Right hindlimb (tissue), 1 donor: ENCODE measurements at regions not wholly inside any gene's neighbourhood (a gene's known extent, or its start where the extent isn't known, plus 50 kb on each side); places are given as distances from the start of the nearest gene placed in this dataset.
"Not testable (repeated sequence)": the region's sequence is repeated elsewhere in the genome, so short reads cannot be mapped to it uniquely, and the experiment has no call there.

Experiments
- DNase-seq: peaks from one replicate; pipeline ENCODE4 v3.0.0-alpha.2; 2018

DNA sequence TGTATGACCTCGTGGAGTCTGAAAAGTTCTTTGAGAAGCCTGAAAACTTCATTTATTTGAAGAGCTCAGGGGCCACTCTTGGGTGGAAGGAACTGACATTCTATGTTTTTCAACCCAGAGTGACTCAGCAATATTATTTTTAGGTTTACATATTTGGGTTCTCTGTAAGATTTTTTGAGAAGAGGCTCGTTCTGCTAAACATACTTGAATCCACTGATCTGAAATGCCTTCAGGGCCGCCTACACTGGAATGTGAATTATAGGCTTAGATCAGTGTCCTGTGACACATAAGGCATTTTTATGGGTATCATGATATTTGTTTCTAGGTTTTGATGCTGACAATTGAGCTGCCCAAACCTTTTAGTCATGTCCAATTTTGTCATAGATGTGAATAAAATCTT is 86.2 kb downstream of the PSAT1 start:
- DNase-seq: no peak

DNA sequence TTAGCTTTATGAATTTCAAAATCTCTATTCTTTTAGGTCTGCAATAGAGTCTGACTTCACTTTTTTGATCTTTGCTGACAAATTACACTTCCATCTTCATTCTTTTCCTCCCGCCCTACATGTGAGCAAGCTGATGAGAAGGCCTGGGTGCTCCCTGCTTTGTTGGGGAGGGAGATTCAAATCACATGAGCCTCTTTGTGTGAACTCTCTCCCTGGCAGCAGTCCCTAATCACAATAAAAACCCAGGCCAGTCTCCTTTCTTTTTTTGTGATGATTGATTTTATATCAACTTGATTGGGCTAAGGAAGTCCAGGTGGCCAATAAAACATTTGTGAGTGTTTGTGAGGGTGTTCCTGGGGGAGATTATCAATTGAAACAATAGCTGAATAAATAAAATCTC is 89.4 kb downstream of the PSAT1 start:
- no peak for DNase-seq

DNA sequence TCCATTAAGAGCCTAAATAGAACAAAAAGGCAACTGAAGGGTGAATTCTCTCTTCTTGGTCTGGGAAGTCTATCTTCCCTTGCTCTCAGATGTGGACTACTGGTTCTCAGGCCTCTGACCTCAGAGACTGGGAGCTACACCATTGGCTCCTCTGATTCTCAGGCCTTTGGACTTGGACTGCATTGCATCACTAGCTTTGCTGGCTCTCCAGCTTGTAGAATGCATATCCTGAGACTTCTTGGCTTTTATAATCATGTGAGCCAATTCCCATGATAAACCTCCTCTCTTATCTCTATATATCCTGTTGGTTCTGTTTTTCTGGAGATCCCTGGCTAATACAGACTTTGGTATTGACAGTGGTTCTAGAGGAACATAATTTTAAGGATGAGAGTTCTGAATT is 89.8 kb downstream of the PSAT1 start:
- no peak for DNase-seq

DNA sequence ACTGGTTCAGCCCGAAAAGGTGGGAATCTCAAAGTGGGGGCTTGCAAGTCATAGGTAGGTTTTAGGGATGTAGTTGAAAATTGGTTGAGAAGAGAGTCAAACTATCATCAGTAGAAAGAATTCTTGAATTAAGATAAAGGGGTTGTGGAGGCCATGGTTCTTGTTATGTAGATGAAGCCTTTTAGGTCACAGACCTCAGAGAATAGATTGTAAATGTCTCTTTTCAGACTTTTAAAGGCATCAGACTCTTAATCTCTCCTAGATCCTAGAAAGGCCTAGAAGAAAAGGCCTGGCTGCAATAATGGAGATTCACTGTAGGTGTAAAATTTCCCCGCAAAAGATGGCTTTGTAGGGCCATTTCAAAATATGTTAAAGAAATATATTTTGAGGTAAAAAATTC is 96.4 kb downstream of the PSAT1 start:
- no peak for DNase-seq

DNA sequence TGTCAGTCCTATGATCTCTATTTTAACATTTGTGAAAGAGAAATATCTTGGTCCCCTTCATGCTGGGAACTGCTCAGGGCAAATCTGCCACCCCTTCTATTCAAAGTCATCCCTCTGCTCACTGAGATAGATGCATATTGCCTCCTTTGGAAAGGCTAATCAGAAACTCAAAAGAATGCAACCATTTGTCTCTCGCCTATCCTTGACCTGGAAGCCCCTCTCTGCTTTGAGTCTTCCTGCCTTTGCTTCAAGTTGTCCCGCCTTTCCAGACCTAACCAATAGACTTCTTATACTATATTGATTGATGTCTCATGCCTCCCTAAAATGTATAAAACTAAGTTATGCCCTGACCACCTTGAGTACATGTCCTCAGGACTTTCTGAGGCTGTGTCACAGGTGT is 97.0 kb downstream of the PSAT1 start:
- DNase-seq: no peak

DNA sequence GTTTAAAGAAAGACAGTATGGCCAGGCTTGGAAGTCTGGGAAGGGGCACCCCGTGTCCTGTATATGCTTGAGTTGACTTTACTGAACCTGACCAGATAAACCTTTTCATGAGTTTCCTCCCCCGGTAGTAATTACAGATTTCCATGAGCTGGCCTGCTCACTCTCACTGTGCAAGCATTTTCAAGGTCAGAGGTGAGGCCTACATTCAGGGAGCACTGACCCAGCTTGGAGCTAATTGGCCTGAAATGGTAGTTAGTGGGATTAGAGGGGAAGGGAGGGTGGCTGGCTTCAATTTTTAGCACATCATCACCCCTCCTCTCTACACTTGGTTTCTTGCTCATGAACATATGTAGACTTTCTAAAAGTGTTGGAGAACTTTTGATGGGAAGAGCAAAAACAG is 99.2 kb downstream of the PSAT1 start:
- DNase-seq: no peak

DNA sequence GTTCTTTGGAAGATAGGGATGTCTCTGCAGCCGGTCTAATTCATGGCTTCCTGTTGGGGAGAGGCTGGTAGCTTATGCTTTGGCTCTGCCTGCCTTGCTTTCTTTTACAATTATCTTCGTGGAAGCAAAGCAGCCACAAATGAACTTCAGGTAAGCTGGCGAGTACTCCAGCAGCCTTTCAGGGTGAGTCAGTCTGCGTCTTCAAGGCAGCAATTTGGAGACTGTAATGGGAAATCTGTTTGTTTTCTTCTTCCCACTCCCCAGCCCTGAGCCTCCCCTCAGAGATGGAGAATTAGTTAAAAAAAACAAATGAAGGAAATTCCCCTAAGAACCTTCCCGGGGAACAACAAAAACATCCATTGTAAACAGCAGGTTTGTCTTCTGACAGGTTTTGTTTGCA is 100.1 kb downstream of the PSAT1 start:
- no peak for DNase-seq

DNA sequence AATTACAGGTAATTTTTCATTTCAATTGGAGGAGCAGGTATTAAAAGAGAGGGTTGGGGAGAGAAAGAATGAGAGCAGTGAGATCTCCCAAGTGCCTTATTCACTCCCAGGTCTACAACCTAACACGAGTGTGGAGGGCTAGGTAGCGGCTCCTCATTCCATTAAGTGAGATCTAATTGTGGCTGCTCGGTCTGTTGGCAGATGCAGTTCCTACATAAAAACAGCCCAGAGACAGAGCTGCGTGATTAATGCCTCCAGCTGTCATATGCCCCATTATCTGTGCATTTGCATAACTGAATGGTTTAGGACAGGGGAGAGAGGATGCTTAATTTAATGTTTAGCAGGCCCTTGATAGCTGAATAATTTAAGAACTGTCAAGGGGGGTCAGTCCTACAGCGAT is 100.5 kb downstream of the PSAT1 start:
- DNase-seq: no peak

DNA sequence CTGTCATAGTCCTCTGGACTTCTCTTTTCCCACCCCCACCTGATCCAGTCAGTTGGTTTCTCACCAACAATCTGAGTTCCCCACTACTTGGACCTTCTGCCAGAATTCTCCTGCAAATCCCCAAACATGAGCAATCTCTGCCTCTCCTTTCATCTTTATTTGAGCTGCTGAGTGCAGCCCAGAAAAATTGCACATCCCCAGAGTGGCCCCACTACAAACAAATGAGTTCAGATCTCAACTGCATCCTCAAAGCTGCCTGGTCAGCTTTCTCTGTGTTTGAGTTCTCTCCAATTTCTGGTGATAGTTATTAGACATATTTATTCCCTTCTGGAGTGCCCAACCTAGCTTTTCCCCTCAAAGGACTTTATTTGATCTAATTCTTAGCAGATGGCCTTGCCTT is 102.2 kb downstream of the PSAT1 start:
- DNase-seq: no peak

DNA sequence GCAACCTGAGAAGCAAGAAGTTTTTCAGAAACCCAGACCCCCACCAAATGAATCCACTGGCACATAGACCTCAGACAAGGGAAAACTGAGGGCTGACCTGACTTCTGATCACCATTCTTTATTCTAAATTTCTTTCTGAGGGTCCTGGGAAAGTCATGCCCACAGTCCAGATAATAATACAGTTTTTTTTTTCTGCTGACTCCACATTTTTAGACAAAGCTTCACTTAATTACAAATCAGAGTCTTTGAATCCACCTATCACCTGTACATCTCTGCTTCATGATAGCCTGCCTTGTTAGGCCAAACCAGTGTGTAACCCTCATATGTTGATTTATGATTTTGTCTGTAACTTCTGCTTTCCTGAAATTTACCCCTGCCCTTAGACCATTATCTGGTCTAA is 103.6 kb downstream of the PSAT1 start:
- DNase-seq: no peak

DNA sequence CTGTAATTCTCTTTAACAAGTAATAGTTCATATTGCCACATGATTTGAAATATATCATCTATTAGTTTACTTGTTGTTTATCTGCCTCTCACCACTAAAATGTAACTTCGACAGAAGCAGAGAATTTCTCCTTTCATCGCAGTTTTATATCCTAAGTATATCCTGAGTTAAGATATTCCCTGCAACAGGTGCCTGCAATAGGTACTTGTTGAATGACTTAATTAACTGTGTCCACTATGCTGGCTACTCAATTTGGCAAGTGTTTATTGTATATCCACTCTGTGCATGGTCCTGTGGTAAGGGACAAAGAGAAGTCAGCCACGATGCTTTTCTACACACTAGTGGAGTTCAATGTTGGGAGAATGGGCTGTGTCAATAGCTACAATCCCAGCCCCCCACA is 108.5 kb downstream of the PSAT1 start:
- DNase-seq: no peak

DNA sequence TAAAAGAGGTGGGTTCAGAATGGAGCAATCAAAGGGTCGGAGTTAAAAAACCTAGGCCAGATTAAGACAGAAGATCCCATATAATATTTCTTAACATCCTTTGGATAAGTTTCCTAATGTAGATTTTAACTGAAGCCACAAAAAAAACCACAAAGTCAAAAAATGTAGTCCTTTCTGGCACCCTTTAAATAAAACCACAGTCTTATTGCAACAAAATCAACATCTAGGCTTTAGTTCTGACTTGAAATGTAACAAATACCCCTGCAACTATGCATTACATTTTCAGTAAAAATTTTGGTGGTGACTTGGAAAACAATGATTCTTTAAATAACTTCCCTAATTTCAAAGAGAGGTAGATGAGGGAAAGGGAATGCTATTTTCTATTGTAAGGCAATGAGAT is 109.2 kb downstream of the PSAT1 start:
- no peak for DNase-seq

DNA sequence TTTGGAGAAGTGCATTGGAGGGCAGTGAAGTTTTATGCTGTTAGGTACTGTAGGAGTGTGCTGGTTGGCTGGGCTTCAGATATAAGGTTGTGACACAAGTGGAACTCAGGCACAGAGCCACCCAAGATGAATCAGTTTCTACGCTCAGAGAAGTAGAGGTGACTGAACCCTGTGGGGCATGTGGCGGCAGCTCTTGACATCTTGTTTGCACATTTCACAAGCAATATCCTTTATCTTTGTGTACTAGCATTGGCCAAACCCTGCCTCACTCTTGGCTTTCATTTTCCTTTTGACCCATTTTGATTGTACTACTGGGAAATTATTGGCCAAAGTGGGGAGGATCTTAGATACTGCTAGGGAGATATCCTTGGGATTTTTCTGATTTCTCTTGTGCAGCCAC is 110.0 kb downstream of the PSAT1 start:
- no peak for DNase-seq

DNA sequence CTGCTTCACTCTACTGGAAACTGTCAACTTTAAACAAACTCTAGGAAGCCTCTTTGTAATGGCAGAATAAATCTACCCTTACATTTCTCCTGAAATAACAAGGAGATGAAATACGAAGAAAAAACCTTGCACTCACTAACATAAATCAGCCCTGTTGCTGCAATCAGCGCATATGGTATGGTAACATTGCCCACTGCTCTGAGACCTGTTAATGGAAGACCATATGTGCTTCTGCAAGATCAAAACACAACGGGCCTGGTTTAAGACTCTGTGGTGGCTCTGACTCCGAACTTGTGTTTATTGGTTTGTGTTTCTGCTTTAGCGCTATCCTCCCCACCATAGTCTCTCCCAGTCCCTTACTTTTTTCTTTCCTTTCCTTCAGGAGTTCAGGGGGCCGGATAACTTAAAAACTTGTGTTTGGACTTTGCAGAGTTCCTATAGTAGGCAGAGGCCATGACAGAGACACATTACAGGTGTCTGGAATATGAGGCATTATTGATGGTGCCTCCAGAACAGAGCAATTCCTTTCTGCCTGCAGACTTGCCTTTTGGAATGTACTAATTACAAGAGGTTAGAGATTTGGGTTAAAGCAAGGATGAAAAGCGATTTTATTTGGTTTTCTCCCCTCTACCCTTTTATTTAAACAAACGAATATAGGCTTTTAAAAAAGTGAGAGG is 110.8 kb downstream of the PSAT1 start:
- no peak for DNase-seq

DNA sequence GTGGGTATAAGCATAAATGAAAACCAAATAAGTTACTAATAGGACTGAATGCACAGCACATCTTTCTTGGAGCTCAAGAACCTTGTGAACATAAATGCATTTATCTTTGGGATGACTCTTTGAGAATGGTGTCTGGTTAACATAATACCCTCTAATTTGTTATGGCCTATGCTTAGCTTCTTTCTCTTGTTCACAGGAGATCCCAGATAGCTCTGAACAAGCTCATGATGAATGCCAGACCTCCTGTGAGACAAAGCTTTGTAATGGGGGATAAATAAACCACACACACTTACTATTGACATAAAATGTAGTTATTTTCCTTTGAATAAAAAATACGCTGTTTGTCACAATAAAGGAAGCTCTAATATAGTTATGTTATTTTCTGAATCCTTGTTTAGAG is 111.5 kb downstream of the PSAT1 start:
- DNase-seq: no peak

DNA sequence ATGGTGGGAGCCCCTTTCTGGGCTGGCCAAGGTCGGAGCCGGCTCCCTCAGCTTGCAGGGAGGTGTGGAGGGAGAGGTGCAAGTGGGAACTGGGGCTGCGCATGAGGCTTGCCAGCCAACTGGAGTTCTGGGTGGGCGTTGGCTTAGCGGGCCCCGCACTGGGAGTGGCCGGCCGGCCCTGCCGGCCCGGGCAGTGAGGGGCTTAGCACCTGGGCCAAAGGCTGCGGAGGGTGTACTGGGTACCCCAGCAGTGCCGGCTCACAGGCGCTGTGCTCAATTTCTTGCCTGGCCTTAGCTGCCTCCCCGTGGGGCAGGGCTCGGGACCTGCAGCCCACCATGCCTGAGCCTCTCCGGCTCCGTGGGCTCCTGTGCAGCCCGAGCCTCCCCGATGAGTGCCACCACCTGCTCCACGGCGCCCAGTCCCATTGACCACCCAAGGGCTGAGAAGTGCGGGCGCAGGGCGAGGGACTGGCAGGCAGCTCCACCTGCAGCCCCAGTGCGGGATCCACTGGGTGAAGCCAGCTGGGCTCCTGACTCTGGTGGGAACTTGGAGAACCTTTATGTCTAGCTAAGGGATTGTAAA is 113.1 kb downstream of the PSAT1 start:
- not testable (repeated sequence) for DNase-seq

DNA sequence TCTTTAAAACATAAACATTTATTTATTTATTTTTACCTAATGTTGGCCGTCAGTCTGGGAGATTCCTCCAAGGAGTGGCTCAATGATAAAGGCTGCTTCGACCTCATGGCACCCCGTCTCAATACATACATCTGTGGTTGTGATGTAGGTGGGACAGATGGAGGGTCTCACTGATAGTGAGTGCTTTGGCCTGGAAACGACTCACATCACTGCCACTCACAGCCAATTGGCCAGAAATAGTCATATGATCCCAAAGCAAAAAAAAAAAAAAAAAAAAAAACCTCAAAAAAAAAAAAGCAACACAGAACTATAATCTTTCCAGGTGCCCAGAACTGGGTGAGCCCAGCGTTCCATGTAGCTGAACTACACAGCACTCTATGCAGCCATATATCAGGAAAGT is 125.4 kb downstream of the PSAT1 start:
- no peak for DNase-seq

DNA sequence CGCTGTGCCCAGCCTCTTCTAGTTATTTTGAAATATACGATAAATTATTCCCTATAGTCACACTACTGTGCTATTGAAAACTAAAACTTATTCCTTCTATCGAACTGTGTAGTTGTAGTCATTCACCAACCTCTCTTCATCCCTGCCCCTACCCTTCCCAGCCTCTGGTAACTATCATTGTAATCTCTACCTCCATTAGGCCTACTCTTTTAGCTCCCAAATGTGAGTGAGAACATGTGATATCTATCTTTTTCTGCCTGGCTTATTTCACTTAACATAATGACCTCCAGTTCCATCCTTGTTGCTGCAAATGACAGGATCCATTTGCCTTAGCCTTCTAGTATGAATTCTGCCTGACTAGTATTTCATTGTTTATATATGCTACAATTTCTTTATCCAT is 127.4 kb downstream of the PSAT1 start:
- DNase-seq: no peak

DNA sequence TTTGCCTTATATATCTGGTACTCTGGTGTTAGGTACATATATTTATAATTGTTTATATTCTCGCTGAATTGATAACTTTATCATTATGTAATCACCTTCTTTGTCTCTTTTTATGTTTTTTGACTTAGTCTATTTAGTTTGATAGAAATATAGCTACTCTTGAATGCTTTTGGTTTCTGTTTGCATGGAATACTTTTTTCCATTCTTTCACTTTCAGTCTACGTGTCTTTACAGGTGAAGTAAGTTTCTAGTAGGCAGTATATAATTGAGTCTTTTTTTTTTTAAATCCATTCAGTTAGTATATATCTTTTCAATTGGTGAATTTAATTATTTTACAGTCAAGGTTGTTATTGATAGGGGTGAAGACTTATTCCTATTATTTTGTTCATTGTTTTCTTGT is 131.7 kb downstream of the PSAT1 start:
- DNase-seq: no peak

DNA sequence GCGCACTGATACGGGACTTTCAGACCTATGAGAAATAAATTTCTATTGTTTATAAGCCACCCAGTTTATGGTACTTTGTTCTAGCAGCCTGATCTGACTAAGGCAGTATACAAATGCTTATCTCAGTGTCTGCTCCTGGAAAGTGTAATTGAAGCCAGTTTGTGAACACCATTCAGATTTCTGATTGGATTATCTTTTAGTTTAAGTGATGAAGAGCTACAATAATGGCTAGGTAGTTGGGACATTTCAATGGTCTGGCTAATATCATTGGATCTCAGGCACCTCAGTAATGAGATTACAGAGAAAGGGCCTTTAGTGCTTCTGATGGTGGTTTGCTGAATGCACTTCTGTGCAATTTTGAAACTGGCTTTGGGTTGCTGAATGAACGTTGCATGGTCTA is 133.5 kb downstream of the PSAT1 start:
- DNase-seq: no peak

DNA sequence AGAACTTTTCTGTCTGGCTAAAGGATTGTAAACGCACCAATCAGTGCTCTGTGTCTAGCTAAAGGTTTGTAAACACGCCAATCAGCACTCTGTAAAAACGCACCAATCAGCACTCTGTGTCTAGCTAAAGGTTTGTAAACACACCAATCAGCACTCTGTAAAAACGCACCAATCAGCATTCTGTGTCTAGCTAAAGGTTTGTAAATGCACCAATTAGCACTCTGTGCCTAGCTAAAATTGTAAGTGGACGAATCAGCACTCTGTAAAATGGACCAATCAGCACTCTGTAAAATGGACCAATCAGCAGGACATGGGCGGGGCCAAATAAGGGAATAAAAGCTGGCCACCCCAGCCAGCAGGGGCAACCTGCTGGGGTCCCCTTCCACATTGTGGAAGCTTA is 134.1 kb downstream of the PSAT1 start:
- not testable (repeated sequence) for DNase-seq

DNA sequence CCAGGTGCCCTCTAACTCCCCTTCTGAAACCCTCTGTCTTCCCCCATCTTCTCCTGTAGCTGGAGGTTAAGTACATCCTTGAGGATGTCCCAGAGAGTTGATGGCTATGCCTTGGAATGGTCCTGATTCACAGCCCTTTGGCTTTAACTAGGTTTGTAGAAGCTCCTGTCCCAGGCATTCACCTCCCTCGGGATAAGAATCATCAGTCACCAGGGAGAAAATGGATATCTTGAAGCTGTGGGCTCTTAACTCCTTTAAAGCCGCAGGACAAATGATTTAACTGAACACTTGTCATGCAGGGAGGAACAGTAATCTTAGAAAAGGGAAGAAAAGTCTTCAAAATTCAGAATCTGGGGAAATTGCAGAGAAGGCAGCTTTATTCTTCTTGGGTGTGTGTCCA is 139.9 kb downstream of the PSAT1 start:
- no peak for DNase-seq

DNA sequence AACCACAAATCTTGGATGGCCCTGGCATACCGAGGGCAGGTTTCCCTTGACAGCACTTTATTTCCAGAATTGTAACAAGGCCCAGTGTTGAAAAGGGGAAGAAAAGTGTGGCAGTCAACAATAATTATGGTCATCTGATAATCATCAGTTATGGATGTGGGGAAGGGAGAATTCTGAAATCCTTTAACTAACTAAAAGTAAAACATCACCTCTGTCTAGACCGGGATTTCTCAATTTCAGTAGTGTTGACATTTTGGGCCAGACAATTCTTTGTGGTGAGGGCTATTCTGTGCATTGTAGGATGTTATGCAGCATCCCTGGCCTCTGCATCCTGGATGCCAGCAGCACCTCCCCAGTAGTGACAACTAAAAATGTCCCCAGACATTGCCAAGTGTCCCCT is 140.4 kb downstream of the PSAT1 start:
- no peak for DNase-seq

DNA sequence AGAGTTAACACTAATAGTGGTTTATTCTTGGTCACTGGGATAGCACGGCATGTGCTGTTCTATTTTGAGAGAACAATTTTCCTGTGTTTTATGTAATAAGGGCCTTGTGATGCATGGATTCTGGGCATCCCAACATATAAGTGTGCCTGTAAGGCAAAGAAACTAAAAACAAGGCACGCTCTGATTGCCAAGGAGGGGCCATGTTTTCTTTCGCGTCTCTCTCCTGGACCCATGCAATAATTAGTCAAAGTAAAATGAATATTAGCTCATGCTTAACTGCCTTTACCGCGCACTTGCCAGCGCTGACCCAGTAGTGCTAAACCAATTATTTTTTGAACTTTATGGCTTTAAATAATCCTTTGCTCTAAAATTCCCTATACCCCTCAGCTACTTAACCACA is 140.9 kb downstream of the PSAT1 start:
- DNase-seq: no peak

DNA sequence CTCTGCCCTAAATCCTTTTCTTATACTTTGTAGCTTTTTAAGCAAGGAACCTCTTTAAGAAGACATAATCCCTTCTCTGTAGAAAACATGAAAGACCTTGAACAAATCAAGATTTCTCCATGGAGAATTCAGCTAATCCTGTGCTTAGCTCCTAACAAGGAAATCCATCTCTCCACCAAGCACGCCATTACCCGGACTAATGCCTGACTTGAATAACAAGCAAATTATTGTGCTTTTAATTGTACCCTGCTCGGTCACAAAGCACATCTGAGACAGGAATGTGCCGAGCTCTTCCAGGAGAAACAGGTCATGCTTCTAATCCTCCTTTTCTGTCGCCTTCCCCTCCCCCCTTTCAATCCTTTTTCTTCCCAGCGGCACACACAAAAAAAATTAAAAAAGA is 141.3 kb downstream of the PSAT1 start:
- DNase-seq: no peak
